ENCODE measurements at regions not wholly inside any gene's neighbourhood (a gene's known extent, or its start where the extent isn't known, plus 50 kb on each side); places are given as distances from the start of the nearest gene placed in this dataset.
A peak's percentile ranks its signal among the peaks of the same experiment; 100 is the strongest.

GRCh38 chrX:79645749-79646148 lies 278.6 kb upstream of the ITM2A start:
- no peak for DNase-seq

- no peak for DNase-seq
Observed at GRCh38 chrX:79631526-79631925, 264.4 kb upstream of the ITM2A start.

- no peak for DNase-seq
Observed at GRCh38 chrX:79630033-79631009, 263.2 kb upstream of the ITM2A start.

- no peak for DNase-seq
Observed at GRCh38 chrX:79623098-79623762, 256.1 kb upstream of the ITM2A start.

GRCh38 chrX:79618280-79618679 lies 251.1 kb upstream of the ITM2A start:
- no peak for DNase-seq

GRCh38 chrX:79604364-79604763 lies 237.2 kb upstream of the ITM2A start:
- no peak for DNase-seq

GRCh38 chrX:79601341-79602131 lies 234.4 kb upstream of the ITM2A start:
- DNase-seq: peak; percentile 10

GRCh38 chrX:79592259-79592658 lies 225.1 kb upstream of the ITM2A start:
- no peak for DNase-seq

GRCh38 chrX:79588233-79588632 lies 221.1 kb upstream of the ITM2A start:
- DNase-seq: no peak

- DNase-seq: no peak
Observed at GRCh38 chrX:79573760-79574159, 206.6 kb upstream of the ITM2A start.

- DNase-seq: no peak
Observed at GRCh38 chrX:79572566-79572965, 205.4 kb upstream of the ITM2A start.

- DNase-seq: no peak
Observed at GRCh38 chrX:79570524-79571240, 203.5 kb upstream of the ITM2A start.

GRCh38 chrX:79568309-79568708 lies 201.2 kb upstream of the ITM2A start:
- no peak for DNase-seq

GRCh38 chrX:79564362-79564761 lies 197.2 kb upstream of the ITM2A start:
- no peak for DNase-seq

- DNase-seq: no peak
Observed at GRCh38 chrX:79559290-79559689, 192.2 kb upstream of the ITM2A start.

GRCh38 chrX:79557212-79557611 lies 190.1 kb upstream of the ITM2A start:
- DNase-seq: no peak

GRCh38 chrX:79556800-79557199 lies 189.7 kb upstream of the ITM2A start:
- DNase-seq: no peak

- no peak for DNase-seq
Observed at GRCh38 chrX:79530310-79531108, 163.4 kb upstream of the ITM2A start.

- no peak for DNase-seq
Observed at GRCh38 chrX:79524642-79525041, 157.5 kb upstream of the ITM2A start.

- DNase-seq: no peak
Observed at GRCh38 chrX:79515529-79515928, 148.4 kb upstream of the ITM2A start.

- no peak for DNase-seq
Observed at GRCh38 chrX:79511799-79512198, 144.7 kb upstream of the ITM2A start.

- no peak for DNase-seq
Observed at GRCh38 chrX:79506001-79506400, 138.9 kb upstream of the ITM2A start.

Data from NCI-H69 (cell line).